ENCODE measurements at regions not wholly inside any gene's neighbourhood (a gene's known extent, or its start where the extent isn't known, plus 50 kb on each side); places are given as distances from the start of the nearest gene placed in this dataset.

DNA sequence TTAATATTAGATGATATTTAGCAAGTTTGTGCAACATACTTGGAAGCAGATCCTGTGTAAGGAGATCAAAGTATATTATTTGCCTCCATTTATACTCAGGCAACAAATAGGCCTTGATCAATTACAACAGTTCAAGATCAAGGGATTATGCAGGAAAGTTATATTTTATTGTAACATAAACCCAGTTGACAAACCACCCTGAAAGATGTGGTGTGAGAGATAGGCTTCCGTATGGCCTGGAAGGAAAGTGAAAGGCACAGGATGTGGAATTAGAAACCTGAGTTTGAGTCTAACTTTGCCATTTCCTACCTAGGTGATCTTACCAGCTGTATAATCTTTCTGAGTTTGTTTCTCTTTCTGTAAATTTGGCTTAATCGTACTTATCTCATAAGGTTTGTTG, 284.1 kb downstream of the BMP4 start:
- TF ChIP-seq, protein P1, sequence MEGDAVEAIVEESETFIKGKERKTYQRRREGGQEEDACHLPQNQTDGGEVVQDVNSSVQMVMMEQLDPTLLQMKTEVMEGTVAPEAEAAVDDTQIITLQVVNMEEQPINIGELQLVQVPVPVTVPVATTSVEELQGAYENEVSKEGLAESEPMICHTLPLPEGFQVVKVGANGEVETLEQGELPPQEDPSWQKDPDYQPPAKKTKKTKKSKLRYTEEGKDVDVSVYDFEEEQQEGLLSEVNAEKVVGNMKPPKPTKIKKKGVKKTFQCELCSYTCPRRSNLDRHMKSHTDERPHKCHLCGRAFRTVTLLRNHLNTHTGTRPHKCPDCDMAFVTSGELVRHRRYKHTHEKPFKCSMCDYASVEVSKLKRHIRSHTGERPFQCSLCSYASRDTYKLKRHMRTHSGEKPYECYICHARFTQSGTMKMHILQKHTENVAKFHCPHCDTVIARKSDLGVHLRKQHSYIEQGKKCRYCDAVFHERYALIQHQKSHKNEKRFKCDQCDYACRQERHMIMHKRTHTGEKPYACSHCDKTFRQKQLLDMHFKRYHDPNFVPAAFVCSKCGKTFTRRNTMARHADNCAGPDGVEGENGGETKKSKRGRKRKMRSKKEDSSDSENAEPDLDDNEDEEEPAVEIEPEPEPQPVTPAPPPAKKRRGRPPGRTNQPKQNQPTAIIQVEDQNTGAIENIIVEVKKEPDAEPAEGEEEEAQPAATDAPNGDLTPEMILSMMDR (IDR thresholded peaks at IDR 0.05; ENCODE audit: insufficient read depth, low read length, poor library complexity, severe bottlenecking): no peak
- no peak for TF ChIP-seq EZH2phosphoT487 (conservative IDR thresholded peaks at IDR 0.05; ENCODE audit: low read length)

All from SU-DHL-6 (cell line).